T-cell (primary cell): ENCODE measurements at regions not wholly inside any gene's neighbourhood (a gene's known extent, or its start where the extent isn't known, plus 50 kb on each side); places are given as distances from the start of the nearest gene placed in this dataset.

Experiments used
- ATAC-seq, 4 experiments: fragments of 200-7000 bp in 3 of 4; fragments of 150-1000 bp in 1 of 4; cut with Tn5 transposase; replicated peaks in 1 of 4; 1 replicate in 3 of 4; 2 replicates in 1 of 4; pipeline ENCODE4 v1.10.0; 2021; ENCODE audit warnings: moderate library complexity in 3 of 4, mild to moderate bottlenecking in 2 of 4, moderate number of reproducible peaks in 1 of 4
- CTCF ChIA-PET, 2 donors: fragments of 300-600 bp; sonication (Branson Sonifier 250); formaldehyde crosslinking; loops; one replicate each; lab custom pipeline; 2022; ENCODE audit warnings: antibody characterized with exemption in 2 of 2; lab: Charles Lee
- POLR2A ChIA-PET, 2 donors: fragments of 300-600 bp; sonication (Branson Sonifier 250); formaldehyde crosslinking; loops; one replicate each; lab custom pipeline; 2022; ENCODE audit warnings: antibody characterized with exemption in 2 of 2; lab: Charles Lee
- DNase-seq, 35 experiments: peaks; one replicate each; pipeline versions ENCODE4 v3.0.0 to v3.0.0-alpha.2; 2013 to 2023
- H3K27ac ChIP-seq: one replicate; pipeline ENCODE4 v1.5.1; 2013; ENCODE audit warnings: low read length
- H3K27me3 ChIP-seq, 2 experiments: replicated peaks in 1 of 2; 1 replicate in 1 of 2; 2 replicates in 1 of 2; pipeline versions ENCODE4 v1.6.1 to v1.7.0; 2013; ENCODE audit warnings: low read length in 1 of 2, mixed read lengths in 1 of 2; ENCODE audit not compliant: control insufficient read depth in 2 of 2, insufficient read depth in 2 of 2; ENCODE audit errors: extremely low read depth in 1 of 2
- H3K36me3 ChIP-seq, 2 donors: 1 replicate in 1 of 2; 2 replicates in 1 of 2; pipeline versions ENCODE4 v1.6.1 to v1.7.0; 2013; ENCODE audit warnings: low read length in 1 of 2; ENCODE audit not compliant: control insufficient read depth in 2 of 2, insufficient read depth in 1 of 2; ENCODE audit errors: extremely low read depth in 1 of 2
- H3K4me1 ChIP-seq, 2 experiments: 1 replicate in 1 of 2; 2 replicates in 1 of 2; pipeline versions ENCODE4 v1.6.1 to v1.7.0; 2013; ENCODE audit warnings: low read length in 2 of 2, mixed read lengths in 1 of 2; ENCODE audit not compliant: insufficient read depth in 2 of 2, control insufficient read depth in 1 of 2; ENCODE audit errors: extremely low read depth in 1 of 2
- H3K4me3 ChIP-seq, 2 donors: 1 replicate in 1 of 2; 2 replicates in 1 of 2; pipeline versions ENCODE4 v1.5.1 to v1.7.0; 2013; ENCODE audit warnings: mild to moderate bottlenecking in 2 of 2, low read length in 1 of 2, moderate library complexity in 1 of 2; ENCODE audit not compliant: control insufficient read depth in 1 of 2; ENCODE audit errors: extremely low read depth in 1 of 2
- H3K9me3 ChIP-seq: 2 replicates; pipeline ENCODE4 v1.7.0; 2013
- H3K27ac Mint-ChIP-seq, 2 donors: one replicate each; pipeline ENCODE4 v1.8.0; 2020 to 2021; ENCODE audit warnings: mild to moderate bottlenecking in 2 of 2, mixed read lengths in 2 of 2
- H3K27me3 Mint-ChIP-seq, 2 donors: one replicate each; pipeline ENCODE4 v1.8.0; 2021 to 2022; ENCODE audit warnings: mixed read lengths in 2 of 2
- H3K36me3 Mint-ChIP-seq: one replicate; pipeline ENCODE4 v1.8.0; 2021; ENCODE audit warnings: mixed read lengths
- H3K4me1 Mint-ChIP-seq, 3 donors: one replicate each; pipeline ENCODE4 v1.8.0; 2020 to 2022; ENCODE audit warnings: mixed read lengths in 3 of 3, mild to moderate bottlenecking in 1 of 3
- H3K4me3 Mint-ChIP-seq, 3 donors: one replicate each; pipeline ENCODE4 v1.8.0; 2020 to 2022; ENCODE audit warnings: mild to moderate bottlenecking in 3 of 3, mixed read lengths in 3 of 3, moderate library complexity in 3 of 3
- H3K9me3 Mint-ChIP-seq, 3 donors: one replicate each; pipeline ENCODE4 v1.8.0; 2020 to 2022; ENCODE audit warnings: mixed read lengths in 3 of 3
- WGBS: methylation state at CpG from one replicate; pipeline ENCODE4 v1.1.5; 2013; ENCODE audit warnings: missing lambda C conversion rate; ENCODE audit not compliant: insufficient coverage; 5-methylcytosine and 5-hydroxymethylcytosine counted together

DNA sequence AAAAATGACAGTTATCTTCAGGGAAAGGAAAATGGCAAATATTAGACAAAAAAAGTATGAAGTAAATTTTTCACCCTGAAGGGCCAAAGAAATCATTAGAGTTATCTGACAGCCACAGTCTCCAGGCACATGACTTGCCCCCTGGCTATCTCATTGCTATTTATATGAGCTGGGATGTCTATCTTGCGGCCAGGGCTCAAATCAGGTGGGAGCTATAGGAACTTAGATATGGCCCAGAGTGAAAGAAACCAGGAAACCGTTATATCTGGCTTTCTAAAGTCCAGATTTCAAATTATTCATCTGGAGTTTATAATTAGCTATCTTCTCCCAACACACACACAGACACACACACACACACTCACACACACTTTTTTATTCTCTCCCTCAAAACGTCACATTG, 135.3 kb upstream of the EEF1E1 start:
- Histone ChIP-seq H3K36me3 (no peaks in the 10 kb centered on the region), H3K4me1 (no peaks in the 10 kb centered on the region), H3K27ac (no peak overlapping the region), H3K9me3 (no peaks in the 10 kb centered on the region), H3K27me3 (peaks cover 0 to 4% of the 10 kb centered on the region in 2 experiments), H3K4me3 (no peak overlapping the region)
- H3K27me3 Mint-ChIP-seq = peaks cover 9 to 11% of the 10 kb centered on the region in 2 donors
- H3K27ac Mint-ChIP-seq = no peak overlapping the region
- no peak for ATAC-seq
- no peaks in the 10 kb centered on the region for H3K9me3 Mint-ChIP-seq
- no peaks in the 10 kb centered on the region for H3K36me3 Mint-ChIP-seq
- CTCF ChIA-PET = no interaction called here
- H3K4me3 Mint-ChIP-seq = no peak overlapping the region
- H3K4me1 Mint-ChIP-seq = no peaks in the 10 kb centered on the region
- no CpG with 5 or more reads among the region's 3 CpGs for WGBS
- POLR2A ChIA-PET = no interaction called here
- DNase-seq = no peak

DNA sequence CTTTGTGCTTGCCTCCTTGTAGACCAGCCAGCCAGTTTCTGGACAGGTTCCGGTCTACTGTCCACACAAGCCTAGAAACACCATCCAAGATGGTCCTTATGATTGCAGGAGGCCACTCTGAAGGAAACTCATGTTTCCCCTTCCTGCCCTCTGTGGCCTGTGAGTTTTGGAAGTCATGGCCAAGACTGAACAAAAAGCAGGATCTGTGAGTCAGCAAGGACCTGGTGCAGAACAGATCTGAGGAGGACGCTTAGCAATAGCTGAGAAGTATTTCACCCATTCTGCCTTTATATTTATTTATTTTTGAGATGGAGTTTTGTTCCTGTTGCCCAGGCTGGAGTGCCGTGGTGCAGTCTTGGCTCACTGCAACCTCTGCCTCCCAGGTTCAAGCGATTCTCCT, 134.6 kb upstream of the EEF1E1 start:
- ChIA-PET POLR2A (no interaction called here), CTCF (interaction anchor here in 1 of 2 donors (0.6 kb wide), 1 partner anchor 224 kb away, joined by 5 read pairs; no protein-coding TSS in a partner anchor)
- H3K27me3 Mint-ChIP-seq = peaks cover 10 to 11% of the 10 kb centered on the region in 2 donors

DNA sequence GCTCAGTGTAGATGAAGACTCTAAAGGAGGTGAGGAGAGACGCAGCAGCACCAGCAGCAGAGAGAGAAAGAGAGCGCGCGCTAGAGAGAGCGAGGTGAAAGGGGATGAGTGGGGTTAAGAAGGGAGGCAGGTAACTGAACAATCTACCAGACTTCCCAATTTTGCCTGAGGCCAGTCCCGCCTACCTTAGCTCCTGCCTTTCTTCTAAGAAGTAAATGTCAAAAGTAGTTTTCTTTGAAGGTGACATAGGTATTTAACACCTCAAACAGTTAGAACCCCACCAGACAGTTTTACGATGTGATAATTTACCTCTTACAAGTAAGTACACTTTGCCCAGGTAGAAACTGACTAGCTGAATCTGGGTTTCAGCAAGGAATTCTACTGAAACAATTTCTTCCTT, 132.0 kb upstream of the EEF1E1 start:
- peaks cover 0 to 9% of the 10 kb centered on the region in 2 experiments for H3K27me3 ChIP-seq
- no peak for ATAC-seq
- ChIA-PET CTCF (no interaction called here), POLR2A (no interaction called here)
- H3K4me3 ChIP-seq = no peak overlapping the region
- H3K36me3 ChIP-seq = no peaks in the 10 kb centered on the region
- H3K36me3 Mint-ChIP-seq = no peaks in the 10 kb centered on the region
- no peaks in the 10 kb centered on the region for H3K9me3 Mint-ChIP-seq
- H3K27ac ChIP-seq = no peak overlapping the region
- peaks cover 10 to 19% of the 10 kb centered on the region in 2 donors for H3K27me3 Mint-ChIP-seq
- no peak overlapping the region for H3K4me3 Mint-ChIP-seq
- H3K4me1 ChIP-seq = no peaks in the 10 kb centered on the region
- DNase-seq = no peak
- no peaks in the 10 kb centered on the region for H3K9me3 ChIP-seq
- H3K27ac Mint-ChIP-seq = no peak overlapping the region
- no CpG with 5 or more reads among the region's 7 CpGs for WGBS
- no peaks in the 10 kb centered on the region for H3K4me1 Mint-ChIP-seq

More for the DNA sequence above, 134.6 kb upstream of the EEF1E1 start:
- Histone ChIP-seq H3K4me1 (no peaks in the 10 kb centered on the region), H3K27ac (no peak overlapping the region), H3K9me3 (no peaks in the 10 kb centered on the region), H3K4me3 (no peak overlapping the region), H3K27me3 (peaks cover 0 to 4% of the 10 kb centered on the region in 2 experiments), H3K36me3 (no peaks in the 10 kb centered on the region)
- no peaks in the 10 kb centered on the region for H3K4me1 Mint-ChIP-seq
- H3K9me3 Mint-ChIP-seq = no peaks in the 10 kb centered on the region
- 100% methylated on average over 2 of the region's 4 CpGs for WGBS
- H3K4me3 Mint-ChIP-seq = no peak overlapping the region
- no peaks in the 10 kb centered on the region for H3K36me3 Mint-ChIP-seq
- no peak overlapping the region for H3K27ac Mint-ChIP-seq
- DNase-seq (no peak), ATAC-seq (no peak)

DNA sequence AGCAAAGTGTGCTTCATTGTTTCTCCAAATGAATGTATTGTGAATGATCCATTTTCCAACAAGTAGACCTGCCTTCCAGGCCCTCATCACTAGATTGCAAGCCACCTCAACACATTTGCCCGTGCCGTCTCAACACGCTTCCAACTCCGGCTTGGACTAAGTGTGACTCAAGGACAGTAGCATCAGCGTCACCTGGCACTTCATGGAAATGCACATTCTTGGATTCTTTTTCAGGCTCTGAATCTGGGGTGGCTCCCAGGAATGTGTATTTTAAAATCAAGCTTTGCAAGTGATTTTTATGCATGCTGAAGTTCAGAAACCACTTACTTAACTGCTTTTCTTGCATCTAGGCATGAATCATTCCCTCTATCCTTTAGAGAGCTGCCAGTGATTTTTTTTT, 129.6 kb upstream of the EEF1E1 start:
- H3K9me3 ChIP-seq = no peaks in the 10 kb centered on the region
- DNase-seq (no peak), ATAC-seq (no peak)
- H3K4me1 ChIP-seq = no peaks in the 10 kb centered on the region
- ChIA-PET CTCF (no interaction called here), POLR2A (no interaction called here)
- Mint-ChIP-seq H3K4me1 (no peaks in the 10 kb centered on the region), H3K36me3 (no peaks in the 10 kb centered on the region), H3K27ac (no peak overlapping the region), H3K9me3 (no peaks in the 10 kb centered on the region), H3K27me3 (peaks cover 10 to 19% of the 10 kb centered on the region in 2 donors), H3K4me3 (no peak overlapping the region)
- no peak overlapping the region for H3K27ac ChIP-seq
- WGBS = 83% methylated on average over 4 of the region's 5 CpGs
- no peak overlapping the region for H3K4me3 ChIP-seq
- peaks cover 0 to 9% of the 10 kb centered on the region in 2 experiments for H3K27me3 ChIP-seq
- H3K36me3 ChIP-seq = no peaks in the 10 kb centered on the region

DNA sequence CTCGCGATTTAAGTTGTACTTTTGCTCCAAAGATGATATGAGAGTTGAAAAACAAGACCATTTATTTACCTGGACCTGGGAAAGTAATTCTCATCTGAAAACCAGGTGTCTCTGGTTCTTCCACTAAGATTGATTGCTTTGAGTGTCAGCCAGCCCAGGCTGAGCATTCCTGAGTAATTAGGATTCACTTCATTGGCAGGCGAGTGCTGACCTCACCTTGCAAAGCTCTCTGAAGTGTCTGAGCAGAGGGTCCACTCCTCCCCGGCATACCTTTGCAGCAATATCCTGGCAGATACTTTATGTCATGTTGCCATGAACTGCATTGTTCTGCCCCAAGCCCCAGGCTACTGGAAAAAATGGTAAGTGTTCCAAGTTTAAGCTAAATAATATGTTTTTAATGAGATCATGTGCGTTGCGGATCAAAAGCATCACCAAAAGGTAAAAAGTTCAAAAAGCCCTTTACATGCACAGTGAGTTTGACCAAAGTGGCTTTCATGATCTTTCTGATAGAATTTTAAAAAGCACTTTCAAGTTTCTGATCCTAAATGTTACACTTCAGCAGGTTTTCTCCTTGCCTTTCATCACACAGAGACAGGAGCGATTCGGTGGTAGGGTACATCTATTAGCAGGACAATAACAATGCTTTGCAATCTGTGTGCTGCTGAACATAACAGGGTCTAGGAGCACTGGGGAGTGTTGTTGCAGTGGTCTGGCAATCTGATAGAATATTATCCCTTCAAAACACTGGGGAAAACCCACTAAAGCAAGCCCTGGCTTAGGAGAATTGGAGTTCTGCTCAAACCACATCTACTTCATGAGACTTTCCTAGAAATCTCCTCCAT, 127.8 kb upstream of the EEF1E1 start:
- Mint-ChIP-seq H3K36me3 (no peaks in the 10 kb centered on the region), H3K27ac (no peak overlapping the region), H3K4me3 (no peak overlapping the region), H3K27me3 (peaks cover 5 to 15% of the 10 kb centered on the region in 2 donors), H3K4me1 (no peaks in the 10 kb centered on the region), H3K9me3 (no peaks in the 10 kb centered on the region)
- CTCF ChIA-PET = interaction anchor here in 1 of 2 donors (0.7 kb wide), 1 partner anchor 10 kb away, joined by 12 read pairs; no protein-coding TSS in a partner anchor
- Histone ChIP-seq H3K36me3 (no peaks in the 10 kb centered on the region), H3K4me1 (no peaks in the 10 kb centered on the region), H3K9me3 (no peaks in the 10 kb centered on the region), H3K4me3 (no peak overlapping the region), H3K27ac (no peak overlapping the region), H3K27me3 (peaks cover 0 to 9% of the 10 kb centered on the region in 2 experiments)
- ATAC-seq = no peak
- WGBS = 72% methylated on average over 2 of the region's 8 CpGs
- POLR2A ChIA-PET = no interaction called here
- DNase-seq = no peak

DNA sequence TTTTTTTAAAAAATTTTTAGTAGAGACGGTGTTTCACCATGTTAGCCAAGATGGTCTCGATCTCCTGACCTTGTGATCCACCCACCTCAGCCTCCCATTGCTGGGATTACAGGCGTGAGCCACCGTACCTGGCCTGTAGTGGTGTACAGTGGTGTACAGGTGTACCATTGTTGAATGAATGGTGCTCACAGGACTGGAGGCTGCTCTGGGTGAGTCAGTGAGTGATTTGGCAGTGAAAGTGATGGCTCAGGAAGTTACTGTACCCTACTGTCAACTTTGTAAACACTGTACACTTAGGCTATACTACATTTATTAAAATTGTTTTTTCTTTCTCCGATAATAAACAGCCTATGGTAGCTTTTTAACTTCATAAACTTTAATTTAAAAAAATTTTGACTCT, 122.8 kb upstream of the EEF1E1 start:
- Mint-ChIP-seq H3K4me3 (no peak overlapping the region), H3K27me3 (peaks cover 0 to 11% of the 10 kb centered on the region in 2 donors), H3K9me3 (no peaks in the 10 kb centered on the region), H3K27ac (no peak overlapping the region), H3K36me3 (no peaks in the 10 kb centered on the region), H3K4me1 (no peaks in the 10 kb centered on the region)
- Histone ChIP-seq H3K4me3 (no peak overlapping the region), H3K27me3 (no peaks in the 10 kb centered on the region), H3K27ac (no peak overlapping the region), H3K4me1 (no peaks in the 10 kb centered on the region), H3K9me3 (no peaks in the 10 kb centered on the region), H3K36me3 (no peaks in the 10 kb centered on the region)
- DNase-seq = no peak
- CTCF ChIA-PET = interaction anchor here in 1 of 2 donors (0.7 kb wide), 1 partner anchor 1545 kb away, joined by 6 read pairs; no protein-coding TSS in a partner anchor
- 100% methylated on average over 1 of the region's 5 CpGs for WGBS
- no peak for ATAC-seq
- POLR2A ChIA-PET = no interaction called here
